WTC11 (cell line): ENCODE measurements at regions not wholly inside any gene's neighbourhood (a gene's known extent, or its start where the extent isn't known, plus 50 kb on each side); places are given as distances from the start of the nearest gene placed in this dataset.

Experiments used
- IRF2 ChIP-seq: sonication (generic); formaldehyde crosslinking; IDR thresholded peaks from 2 replicates; pipeline ENCODE4 v1.8.0; 2022; ENCODE audit warnings: low read depth, missing genetic modification reagents, borderline replicate concordance
- NR1H2 ChIP-seq: sonication (generic); formaldehyde crosslinking; IDR thresholded peaks from 2 replicates; pipeline ENCODE4 v1.9.0; 2021; ENCODE audit warnings: mild to moderate bottlenecking, moderate library complexity, missing genetic modification reagents
- NR3C1 ChIP-seq: sonication (generic); formaldehyde crosslinking; conservative IDR thresholded peaks from 2 replicates; pipeline ENCODE4 v1.8.1; 2023; ENCODE audit warnings: low read depth, mild to moderate bottlenecking, missing genetic modification reagents
- SOX15 ChIP-seq: fragments of 250-450 bp; sonication (Bioruptor Pico); IDR thresholded peaks from 2 replicates; pipeline ENCODE4 v1.9.0; 2021; ENCODE audit warnings: mild to moderate bottlenecking
- TP53 ChIP-seq: sonication (generic); formaldehyde crosslinking; IDR thresholded peaks from 2 replicates; pipeline ENCODE4 v1.8.1; 2023; ENCODE audit warnings: mild to moderate bottlenecking, missing genetic modification reagents
- TF ChIP-seq, protein P1 (sequence below): fragments of 200-600 bp; IDR thresholded peaks from 2 replicates; pipeline ENCODE4 v1.8.0; 2022; ENCODE audit warnings: antibody characterized with exemption

DNA sequence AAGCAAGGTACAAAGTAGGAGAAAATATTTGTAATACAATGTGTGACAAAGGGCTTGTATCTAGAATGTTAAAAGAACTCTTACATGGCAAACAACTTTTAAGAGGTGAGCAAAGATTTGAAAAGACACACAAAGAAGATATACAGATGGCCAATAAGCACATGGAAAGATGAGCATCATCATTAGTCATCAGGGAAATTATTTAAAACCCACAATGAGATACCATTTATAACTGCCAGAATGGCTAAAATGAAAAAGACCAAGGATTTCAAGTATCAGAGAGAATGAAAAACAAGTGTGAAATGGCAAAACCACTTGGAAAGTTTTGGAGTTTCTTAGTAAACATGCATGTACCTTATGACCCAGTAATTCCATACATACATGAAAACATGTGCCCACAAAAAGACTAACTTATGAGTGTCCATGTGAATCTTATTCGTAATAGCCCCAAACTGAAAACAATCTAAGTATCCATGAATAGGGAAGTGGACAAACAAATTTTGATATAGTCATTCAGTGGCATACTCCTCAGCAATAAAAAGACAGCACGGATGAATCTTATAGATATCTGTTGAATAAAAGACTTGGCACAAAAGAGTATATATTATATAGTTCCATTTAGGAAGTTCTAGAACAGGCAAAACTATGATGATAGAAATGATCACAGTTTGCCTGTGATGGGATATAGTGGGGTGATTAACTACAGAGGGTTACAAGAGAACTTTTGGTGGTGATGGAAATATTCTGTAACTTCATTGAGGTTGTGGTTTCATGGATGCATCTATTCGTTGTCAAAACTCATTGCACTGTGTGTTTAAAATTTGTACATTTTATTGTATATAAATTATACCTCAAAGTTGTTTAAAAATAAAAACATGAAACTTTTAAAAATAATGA lies 82.0 kb downstream of the DISP1 start:
- TF ChIP-seq, protein P1, sequence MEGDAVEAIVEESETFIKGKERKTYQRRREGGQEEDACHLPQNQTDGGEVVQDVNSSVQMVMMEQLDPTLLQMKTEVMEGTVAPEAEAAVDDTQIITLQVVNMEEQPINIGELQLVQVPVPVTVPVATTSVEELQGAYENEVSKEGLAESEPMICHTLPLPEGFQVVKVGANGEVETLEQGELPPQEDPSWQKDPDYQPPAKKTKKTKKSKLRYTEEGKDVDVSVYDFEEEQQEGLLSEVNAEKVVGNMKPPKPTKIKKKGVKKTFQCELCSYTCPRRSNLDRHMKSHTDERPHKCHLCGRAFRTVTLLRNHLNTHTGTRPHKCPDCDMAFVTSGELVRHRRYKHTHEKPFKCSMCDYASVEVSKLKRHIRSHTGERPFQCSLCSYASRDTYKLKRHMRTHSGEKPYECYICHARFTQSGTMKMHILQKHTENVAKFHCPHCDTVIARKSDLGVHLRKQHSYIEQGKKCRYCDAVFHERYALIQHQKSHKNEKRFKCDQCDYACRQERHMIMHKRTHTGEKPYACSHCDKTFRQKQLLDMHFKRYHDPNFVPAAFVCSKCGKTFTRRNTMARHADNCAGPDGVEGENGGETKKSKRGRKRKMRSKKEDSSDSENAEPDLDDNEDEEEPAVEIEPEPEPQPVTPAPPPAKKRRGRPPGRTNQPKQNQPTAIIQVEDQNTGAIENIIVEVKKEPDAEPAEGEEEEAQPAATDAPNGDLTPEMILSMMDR, result no peak
- TF ChIP-seq NR3C1, result no peak
- no peak for TF ChIP-seq TP53 (CRISPR knock-in tag)
- TF ChIP-seq NR1H2 (CRISPR knock-in tag), result no peak
- no peak for TF ChIP-seq IRF2 (CRISPR knock-in tag)
- TF ChIP-seq SOX15 (CRISPR knock-in tag), result no peak
